Chondrocyte (in vitro differentiated cells): ENCODE measurements at regions not wholly inside any gene's neighbourhood (a gene's known extent, or its start where the extent isn't known, plus 50 kb on each side); places are given as distances from the start of the nearest gene placed in this dataset.

ENCODE experiments used
- DNase-seq: peaks from one replicate; pipeline ENCODE4 v3.0.0; 2021; ENCODE audit warnings: mixed read lengths, low spot score
- H3K27ac Mint-ChIP-seq: one replicate; pipeline ENCODE4 v1.8.0; 2021; ENCODE audit warnings: mild to moderate bottlenecking, moderate library complexity, mixed read lengths; ENCODE audit not compliant: unreplicated experiment
- H3K27me3 Mint-ChIP-seq: 2 replicates; pipeline ENCODE4 v1.8.0; 2021; ENCODE audit warnings: low read depth, mixed read lengths
- H3K36me3 Mint-ChIP-seq: 2 replicates; pipeline ENCODE4 v1.8.0; 2021; ENCODE audit warnings: low read depth, mixed read lengths
- H3K4me1 Mint-ChIP-seq: 2 replicates; pipeline ENCODE4 v1.8.0; 2021; ENCODE audit warnings: low read depth, mild to moderate bottlenecking, mixed read lengths
- H3K4me3 Mint-ChIP-seq: one replicate; pipeline ENCODE4 v1.8.0; 2021; ENCODE audit warnings: mild to moderate bottlenecking, moderate library complexity, mixed read lengths; ENCODE audit not compliant: unreplicated experiment
- H3K9me3 Mint-ChIP-seq: 2 replicates; pipeline ENCODE4 v1.8.0; 2021; ENCODE audit warnings: low read depth, mixed read lengths
- TF ChIP-seq, protein P1 (sequence below): fragments of 200-600 bp; sonication (generic); IDR thresholded peaks from 2 replicates; pipeline ENCODE4 v1.5.0; 2021; ENCODE audit warnings: antibody characterized with exemption, mild to moderate bottlenecking, moderate library complexity

DNA sequence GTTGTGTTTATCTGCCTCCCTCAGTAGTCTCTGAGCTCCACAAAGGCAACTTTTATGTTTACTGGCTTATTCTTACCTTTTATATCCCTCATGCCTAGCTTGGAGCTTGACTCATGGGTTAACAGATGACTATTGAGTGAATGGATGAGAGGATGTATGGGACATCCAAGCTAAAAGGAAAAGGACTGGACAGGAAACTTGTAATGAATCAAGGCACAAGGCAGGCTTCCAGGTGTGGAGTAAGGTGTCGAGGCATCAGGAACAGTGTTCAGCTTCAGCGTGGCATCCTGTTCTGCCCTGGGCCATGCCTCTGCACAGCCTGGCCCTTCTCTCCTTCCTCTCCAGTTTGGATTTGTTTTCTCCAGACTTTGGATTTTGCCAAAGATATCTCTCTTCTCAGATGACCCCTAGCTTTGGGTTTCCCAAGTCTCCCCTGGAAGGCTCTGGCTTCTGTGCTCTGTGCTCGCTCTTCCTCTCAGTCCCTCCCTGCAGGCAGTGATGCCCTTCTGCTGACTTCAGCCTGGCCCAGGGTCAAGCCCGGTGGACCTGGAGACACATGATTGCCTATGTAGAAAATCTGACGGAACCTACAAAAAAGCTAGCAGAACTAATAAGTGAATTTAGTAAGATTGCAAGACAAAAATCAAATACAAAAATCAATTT is 367.3 kb downstream of the CXCL12 start:
- TF ChIP-seq, protein P1, sequence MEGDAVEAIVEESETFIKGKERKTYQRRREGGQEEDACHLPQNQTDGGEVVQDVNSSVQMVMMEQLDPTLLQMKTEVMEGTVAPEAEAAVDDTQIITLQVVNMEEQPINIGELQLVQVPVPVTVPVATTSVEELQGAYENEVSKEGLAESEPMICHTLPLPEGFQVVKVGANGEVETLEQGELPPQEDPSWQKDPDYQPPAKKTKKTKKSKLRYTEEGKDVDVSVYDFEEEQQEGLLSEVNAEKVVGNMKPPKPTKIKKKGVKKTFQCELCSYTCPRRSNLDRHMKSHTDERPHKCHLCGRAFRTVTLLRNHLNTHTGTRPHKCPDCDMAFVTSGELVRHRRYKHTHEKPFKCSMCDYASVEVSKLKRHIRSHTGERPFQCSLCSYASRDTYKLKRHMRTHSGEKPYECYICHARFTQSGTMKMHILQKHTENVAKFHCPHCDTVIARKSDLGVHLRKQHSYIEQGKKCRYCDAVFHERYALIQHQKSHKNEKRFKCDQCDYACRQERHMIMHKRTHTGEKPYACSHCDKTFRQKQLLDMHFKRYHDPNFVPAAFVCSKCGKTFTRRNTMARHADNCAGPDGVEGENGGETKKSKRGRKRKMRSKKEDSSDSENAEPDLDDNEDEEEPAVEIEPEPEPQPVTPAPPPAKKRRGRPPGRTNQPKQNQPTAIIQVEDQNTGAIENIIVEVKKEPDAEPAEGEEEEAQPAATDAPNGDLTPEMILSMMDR = no peak
- Mint-ChIP-seq H3K27ac (no peak overlapping the region), H3K36me3 (peaks cover 1% of the 10 kb centered on the region), H3K9me3 (peaks cover 5% of the 10 kb centered on the region), H3K27me3 (peaks cover 4% of the 10 kb centered on the region), H3K4me1 (peaks cover 2% of the 10 kb centered on the region), H3K4me3 (no peak overlapping the region)
- DNase-seq = no peak

DNA sequence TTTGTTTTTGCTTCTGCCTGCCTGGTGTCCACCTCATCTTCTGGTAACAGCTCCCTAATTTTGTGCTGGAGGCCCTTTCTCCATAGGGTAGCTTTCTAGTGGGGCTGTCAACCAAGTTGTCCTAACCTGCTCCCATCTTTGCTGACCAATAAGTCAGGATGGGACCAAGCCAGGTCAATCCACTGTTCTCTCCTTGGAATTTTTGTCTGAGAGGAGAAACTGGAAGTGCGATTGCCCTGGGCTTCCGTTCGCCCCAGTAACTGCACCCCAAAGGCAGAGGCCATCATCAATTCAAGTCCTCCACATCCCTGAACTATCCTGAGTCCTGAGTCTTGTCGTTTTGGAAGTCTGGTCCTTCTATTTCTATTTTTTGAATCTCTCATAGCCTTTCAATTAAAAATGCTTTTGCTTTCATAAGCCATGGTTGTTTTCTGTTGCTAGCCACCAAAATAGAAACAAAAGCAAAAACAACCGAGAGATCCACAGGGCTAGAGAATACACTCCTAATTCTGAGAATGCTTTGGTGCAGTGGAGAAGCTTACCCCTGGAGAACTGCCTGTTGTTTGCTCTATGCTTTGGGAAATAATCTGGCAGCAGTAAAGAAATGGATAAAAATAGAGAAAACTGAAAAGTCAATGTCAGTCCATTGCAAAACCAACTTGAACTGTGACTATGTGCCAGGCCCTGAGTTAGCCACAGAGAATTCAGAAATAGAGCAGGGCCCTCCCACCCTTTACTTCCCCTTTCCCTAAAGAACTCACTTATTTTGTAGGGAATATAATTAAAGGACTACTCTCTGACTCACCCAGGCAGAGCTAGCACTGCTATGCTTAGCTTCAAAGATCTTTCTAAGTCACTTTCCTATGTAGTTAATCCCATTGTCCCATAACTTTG is 368.1 kb downstream of the CXCL12 start:
- peaks cover 5% of the 10 kb centered on the region for H3K9me3 Mint-ChIP-seq
- H3K36me3 Mint-ChIP-seq = peaks cover 1% of the 10 kb centered on the region
- TF ChIP-seq, protein P1 = no peak
- no peak for DNase-seq
- H3K27ac Mint-ChIP-seq = no peak overlapping the region
- no peak overlapping the region for H3K4me3 Mint-ChIP-seq
- H3K27me3 Mint-ChIP-seq = peaks cover 4% of the 10 kb centered on the region
- H3K4me1 Mint-ChIP-seq = no peaks in the 10 kb centered on the region

DNA sequence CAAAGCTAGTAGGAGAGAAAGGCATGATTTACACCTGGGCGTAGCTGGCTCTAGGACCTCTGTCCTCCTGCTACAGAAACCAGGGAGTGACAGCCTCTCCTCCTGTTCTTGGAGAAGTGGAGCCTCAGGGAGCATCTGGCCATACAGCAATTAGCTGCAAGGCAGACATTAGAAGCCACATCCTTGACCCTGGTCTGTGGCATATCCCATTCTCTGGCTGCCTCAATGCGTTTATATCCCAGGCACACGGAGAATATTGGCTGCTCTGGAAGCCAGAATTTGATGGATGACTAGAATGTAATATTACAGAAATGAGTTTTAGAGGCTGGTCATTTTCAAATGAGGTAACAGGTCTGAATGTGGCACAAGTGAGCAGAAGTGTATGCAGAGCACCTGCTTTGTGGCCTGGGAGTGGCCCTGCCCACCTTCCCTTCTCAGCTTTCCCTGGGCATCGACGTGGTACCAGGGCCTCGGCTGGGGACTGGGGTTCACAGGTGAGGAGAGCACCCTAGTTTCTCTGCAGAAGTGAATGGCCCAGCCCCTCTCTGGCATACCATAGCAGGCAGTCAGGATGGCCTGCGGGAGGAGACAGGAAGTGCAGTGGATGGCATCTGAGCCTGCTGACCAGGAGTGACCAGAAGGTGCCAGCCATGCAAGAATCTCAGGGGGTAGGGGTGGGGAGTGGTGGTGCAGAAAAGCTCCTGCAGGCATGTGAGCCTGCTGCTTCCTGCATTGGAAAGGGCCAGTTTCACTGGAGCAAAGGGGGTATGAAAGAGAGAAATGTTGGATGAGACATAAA is 367.2 kb upstream of the ZNF32 start:
- Mint-ChIP-seq H3K27ac (no peak overlapping the region), H3K4me1 (no peaks in the 10 kb centered on the region)
- TF ChIP-seq, protein P1 = no peak

DNA sequence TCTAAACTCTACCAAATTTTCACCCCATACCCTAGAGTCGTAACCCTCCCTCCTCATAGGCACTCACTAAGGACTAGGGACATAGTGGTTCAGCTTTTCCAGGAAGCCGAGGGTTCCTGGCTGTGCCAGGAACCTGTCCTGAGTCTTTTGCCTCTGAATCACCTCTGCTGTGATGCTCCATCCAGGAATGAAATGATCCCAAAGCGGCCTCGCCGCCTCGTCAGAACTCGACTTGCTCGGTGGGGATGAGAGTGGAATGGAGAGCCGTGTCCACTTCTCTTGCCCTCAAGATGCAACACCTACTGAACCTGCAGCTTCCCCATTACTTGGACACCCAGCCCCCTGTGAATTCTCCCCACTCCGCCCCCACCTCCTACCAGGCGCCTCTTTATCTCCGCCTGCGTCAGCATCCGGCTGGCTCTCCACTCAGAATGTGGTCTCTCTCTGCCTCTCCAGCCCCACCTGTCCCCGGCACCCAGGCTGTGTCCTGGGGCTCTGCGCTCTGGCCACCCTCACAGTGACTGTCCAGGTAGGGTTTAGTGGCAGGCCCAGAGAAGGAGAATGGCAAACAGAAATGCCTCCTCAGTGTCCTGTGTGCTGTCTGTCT is 366.1 kb upstream of the ZNF32 start:
- no peak overlapping the region for H3K27ac Mint-ChIP-seq
- no peak for DNase-seq
- peaks cover 5% of the 10 kb centered on the region for H3K9me3 Mint-ChIP-seq
- peaks cover 2% of the 10 kb centered on the region for H3K4me1 Mint-ChIP-seq
- TF ChIP-seq, protein P1 = no peak
- H3K36me3 Mint-ChIP-seq = peaks cover 1% of the 10 kb centered on the region
- H3K4me3 Mint-ChIP-seq = no peak overlapping the region
- H3K27me3 Mint-ChIP-seq = peaks cover 4% of the 10 kb centered on the region

More for the DNA sequence above, 367.2 kb upstream of the ZNF32 start:
- Mint-ChIP-seq H3K9me3 (peaks cover 5% of the 10 kb centered on the region), H3K27me3 (peaks cover 4% of the 10 kb centered on the region), H3K4me3 (no peak overlapping the region), H3K36me3 (peaks cover 1% of the 10 kb centered on the region)
- no peak for DNase-seq

DNA sequence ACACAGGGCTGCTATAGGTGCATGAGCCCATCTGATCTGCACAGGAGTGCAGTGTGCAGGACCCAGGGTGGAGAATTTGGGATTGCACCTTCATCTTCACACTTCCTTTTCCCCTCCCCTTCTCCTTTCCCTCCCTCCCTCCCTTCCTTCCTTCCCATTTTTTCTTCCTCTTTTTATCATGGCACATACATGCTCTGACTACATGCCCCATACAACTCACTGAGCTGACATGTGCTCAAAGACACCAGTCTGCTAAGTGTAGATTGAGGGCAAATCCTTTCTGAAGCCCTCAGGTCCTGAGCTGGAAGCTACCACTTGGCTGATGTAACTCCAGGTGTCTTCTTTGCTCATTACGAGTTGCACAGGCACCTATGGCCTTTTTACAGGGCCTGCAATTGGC is 365.3 kb upstream of the ZNF32 start:
- H3K4me1 Mint-ChIP-seq = peaks cover 9% of the 10 kb centered on the region
- H3K36me3 Mint-ChIP-seq = peaks cover under 1% of the 10 kb centered on the region
- no peak overlapping the region for H3K4me3 Mint-ChIP-seq
- peaks cover 4% of the 10 kb centered on the region for H3K27me3 Mint-ChIP-seq
- TF ChIP-seq, protein P1 = no peak
- peaks cover 2% of the 10 kb centered on the region for H3K9me3 Mint-ChIP-seq
- DNase-seq = no peak
- H3K27ac Mint-ChIP-seq = no peak overlapping the region
